ENCODE measurements at regions not wholly inside any gene's neighbourhood (a gene's known extent, or its start where the extent isn't known, plus 50 kb on each side); places are given as distances from the start of the nearest gene placed in this dataset.

- no peaks in the 10 kb centered on the region for H3K4me1 ChIP-seq (ENCODE audit: insufficient read depth, insufficient read length)
- no peak for DNase-seq (ENCODE audit: low read depth, low spot score)
- no peak overlapping the region for H3K9ac ChIP-seq (ENCODE audit: insufficient read length, low read depth)
- TF ChIP-seq ZNF274 (IDR thresholded peaks at IDR 0.05; ENCODE audit: low read depth, low read length), result no peak
- TF ChIP-seq YY1 (IDR thresholded peaks at IDR 0.05; ENCODE audit: insufficient read depth, insufficient read length), result no peak
- TF ChIP-seq SUZ12 (IDR thresholded peaks at IDR 0.05; ENCODE audit: extremely low read depth, insufficient read depth, insufficient read length), result no peak
- no peak overlapping the region for H3K4me3 ChIP-seq (ENCODE audit: insufficient read length, low read depth)
- no peaks in the 10 kb centered on the region for H3K9me3 ChIP-seq (ENCODE audit: insufficient read depth, low read length)
- H3K27me3 ChIP-seq (ENCODE audit: insufficient read depth, insufficient read length), result peaks cover 2% of the 10 kb centered on the region
- H3K36me3 ChIP-seq (ENCODE audit: insufficient read depth, insufficient read length, low read length), result no peaks in the 10 kb centered on the region
These were observed 236.1 kb downstream of the NXPE2 start for GRCh38 chr11:114914231-114915005.

GRCh38 chr11:114915871-114916805 is 237.8 kb downstream of the NXPE2 start:
- H3K4me1 ChIP-seq (ENCODE audit: insufficient read depth, insufficient read length), result no peaks in the 10 kb centered on the region
- TF ChIP-seq YY1 (IDR thresholded peaks at IDR 0.05; ENCODE audit: insufficient read depth, insufficient read length), result no peak
- no peak for TF ChIP-seq ZNF274 (IDR thresholded peaks at IDR 0.05; ENCODE audit: low read depth, low read length)
- TF ChIP-seq SUZ12 (IDR thresholded peaks at IDR 0.05; ENCODE audit: extremely low read depth, insufficient read depth, insufficient read length), result no peak
- no peaks in the 10 kb centered on the region for H3K9me3 ChIP-seq (ENCODE audit: insufficient read depth, low read length)
- no peak for DNase-seq (ENCODE audit: low read depth, low spot score)
- H3K36me3 ChIP-seq (ENCODE audit: insufficient read depth, insufficient read length, low read length), result no peaks in the 10 kb centered on the region
- no peak overlapping the region for H3K9ac ChIP-seq (ENCODE audit: insufficient read length, low read depth)
- H3K27me3 ChIP-seq (ENCODE audit: insufficient read depth, insufficient read length), result peaks cover 2% of the 10 kb centered on the region
- H3K4me3 ChIP-seq (ENCODE audit: insufficient read length, low read depth), result no peak overlapping the region

DNA sequence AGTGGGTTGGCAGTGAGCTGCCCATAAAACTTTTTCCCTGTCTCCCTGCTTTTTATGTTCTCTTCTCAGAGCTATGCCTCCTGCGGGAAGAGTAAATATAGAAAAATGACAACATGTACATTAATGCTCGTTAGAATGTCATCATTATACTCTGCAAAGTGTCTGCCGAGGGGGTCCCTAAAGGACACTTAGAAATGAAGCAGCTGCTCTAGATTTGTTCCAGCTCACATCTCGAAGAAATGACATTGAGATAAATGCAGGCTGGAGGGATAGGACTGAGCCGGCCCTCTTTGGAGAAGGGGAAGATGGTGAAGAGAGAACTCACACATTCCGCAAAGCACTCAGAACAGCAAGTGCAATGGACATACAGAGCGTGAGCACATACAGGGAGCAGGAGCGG is 240.0 kb downstream of the NXPE2 start:
- no peak overlapping the region for H3K9ac ChIP-seq (ENCODE audit: insufficient read length, low read depth)
- no peaks in the 10 kb centered on the region for H3K27me3 ChIP-seq (ENCODE audit: insufficient read depth, insufficient read length)
- no peak overlapping the region for H3K4me3 ChIP-seq (ENCODE audit: insufficient read length, low read depth)
- DNase-seq (ENCODE audit: low read depth, low spot score), result no peak
- H3K4me1 ChIP-seq (ENCODE audit: insufficient read depth, insufficient read length), result no peaks in the 10 kb centered on the region
- H3K9me3 ChIP-seq (ENCODE audit: insufficient read depth, low read length), result no peaks in the 10 kb centered on the region
- H3K36me3 ChIP-seq (ENCODE audit: insufficient read depth, insufficient read length, low read length), result no peaks in the 10 kb centered on the region
- TF ChIP-seq ZNF274 (IDR thresholded peaks at IDR 0.05; ENCODE audit: low read depth, low read length) (no peak), YY1 (IDR thresholded peaks at IDR 0.05; ENCODE audit: insufficient read depth, insufficient read length) (no peak), SUZ12 (IDR thresholded peaks at IDR 0.05; ENCODE audit: extremely low read depth, insufficient read depth, insufficient read length) (no peak)

GRCh38 chr11:114921697-114922096 is 243.4 kb downstream of the NXPE2 start:
- H3K36me3 ChIP-seq (ENCODE audit: insufficient read depth, insufficient read length, low read length), result no peaks in the 10 kb centered on the region
- H3K9me3 ChIP-seq (ENCODE audit: insufficient read depth, low read length), result peaks cover 5% of the 10 kb centered on the region; the same call in 1 of the 2 replicates
- no peak overlapping the region for H3K4me3 ChIP-seq (ENCODE audit: insufficient read length, low read depth)
- no peak overlapping the region for H3K9ac ChIP-seq (ENCODE audit: insufficient read length, low read depth)
- DNase-seq (ENCODE audit: low read depth, low spot score), result no peak
- H3K4me1 ChIP-seq (ENCODE audit: insufficient read depth, insufficient read length), result no peaks in the 10 kb centered on the region
- H3K27me3 ChIP-seq (ENCODE audit: insufficient read depth, insufficient read length), result no peaks in the 10 kb centered on the region
- TF ChIP-seq ZNF274 (IDR thresholded peaks at IDR 0.05; ENCODE audit: low read depth, low read length), result no peak
- TF ChIP-seq YY1 (IDR thresholded peaks at IDR 0.05; ENCODE audit: insufficient read depth, insufficient read length), result no peak
- TF ChIP-seq SUZ12 (IDR thresholded peaks at IDR 0.05; ENCODE audit: extremely low read depth, insufficient read depth, insufficient read length), result no peak

GRCh38 chr11:114924042-114924441 is 245.7 kb downstream of the NXPE2 start:
- no peak for DNase-seq (ENCODE audit: low read depth, low spot score)
- Histone ChIP-seq H3K4me1 (ENCODE audit: insufficient read depth, insufficient read length) (no peaks in the 10 kb centered on the region), H3K9me3 (ENCODE audit: insufficient read depth, low read length) (peaks cover 11% of the 10 kb centered on the region; the same call in 1 of the 2 replicates), H3K27me3 (ENCODE audit: insufficient read depth, insufficient read length) (no peaks in the 10 kb centered on the region), H3K4me3 (ENCODE audit: insufficient read length, low read depth) (no peak overlapping the region), H3K9ac (ENCODE audit: insufficient read length, low read depth) (no peak overlapping the region), H3K36me3 (ENCODE audit: insufficient read depth, insufficient read length, low read length) (no peaks in the 10 kb centered on the region)
- no peak for TF ChIP-seq SUZ12 (IDR thresholded peaks at IDR 0.05; ENCODE audit: extremely low read depth, insufficient read depth, insufficient read length)
- no peak for TF ChIP-seq ZNF274 (IDR thresholded peaks at IDR 0.05; ENCODE audit: low read depth, low read length)
- no peak for TF ChIP-seq YY1 (IDR thresholded peaks at IDR 0.05; ENCODE audit: insufficient read depth, insufficient read length)

GRCh38 chr11:114925591-114925990 is 247.3 kb downstream of the NXPE2 start:
- DNase-seq (ENCODE audit: low read depth, low spot score), result no peak
- TF ChIP-seq YY1 (IDR thresholded peaks at IDR 0.05; ENCODE audit: insufficient read depth, insufficient read length), result no peak
- peaks cover 11% of the 10 kb centered on the region; the same call in 1 of the 2 replicates for H3K9me3 ChIP-seq (ENCODE audit: insufficient read depth, low read length)
- no peak overlapping the region for H3K9ac ChIP-seq (ENCODE audit: insufficient read length, low read depth)
- peaks cover 5% of the 10 kb centered on the region for H3K4me1 ChIP-seq (ENCODE audit: insufficient read depth, insufficient read length)
- H3K4me3 ChIP-seq (ENCODE audit: insufficient read length, low read depth), result no peak overlapping the region
- H3K27me3 ChIP-seq (ENCODE audit: insufficient read depth, insufficient read length), result no peaks in the 10 kb centered on the region
- no peaks in the 10 kb centered on the region for H3K36me3 ChIP-seq (ENCODE audit: insufficient read depth, insufficient read length, low read length)

All from NT2/D1 (cell line).